GM23338 (cell line): ENCODE measurements at regions not wholly inside any gene's neighbourhood (a gene's known extent, or its start where the extent isn't known, plus 50 kb on each side); places are given as distances from the start of the nearest gene placed in this dataset.

Experiments used
- CREB1 ChIP-seq: fragments of 250-450 bp; sonication (Bioruptor Pico); IDR thresholded peaks from 2 replicates; pipeline ENCODE4 v1.5.0; 2020; ENCODE audit warnings: low read depth, mild to moderate bottlenecking, moderate library complexity
- EZH2 ChIP-seq: fragments of 200-600 bp; sonication (generic); IDR thresholded peaks from one replicate; pipeline ENCODE4 v1.8.0; 2017; ENCODE audit warnings: antibody characterized with exemption, mild to moderate bottlenecking, low read depth; ENCODE audit not compliant: unreplicated experiment
- EZH2phosphoT487 ChIP-seq: fragments of 200-600 bp; sonication (generic); IDR thresholded peaks from one replicate; pipeline ENCODE4 v1.8.1; 2018; ENCODE audit warnings: antibody characterized with exemption; ENCODE audit not compliant: unreplicated experiment
- JUNB ChIP-seq: IDR thresholded peaks from one replicate; pipeline ENCODE4 v1.6.1; 2016; ENCODE audit warnings: antibody characterized with exemption; ENCODE audit not compliant: unreplicated experiment
- NANOG ChIP-seq: IDR thresholded peaks from 2 replicates; pipeline ENCODE4 v1.6.1; 2016; ENCODE audit warnings: antibody characterized with exemption, borderline replicate concordance
- POLR2AphosphoS5 ChIP-seq: IDR thresholded peaks from 2 replicates; pipeline ENCODE4 v1.6.1; 2016; ENCODE audit warnings: antibody characterized with exemption, low read depth
- STAT1 ChIP-seq: IDR thresholded peaks from one replicate; pipeline ENCODE4 v1.6.1; 2016; ENCODE audit warnings: antibody characterized with exemption; ENCODE audit not compliant: unreplicated experiment
- ZNF331 ChIP-seq: fragments of 250-450 bp; sonication (Bioruptor Pico); IDR thresholded peaks from 2 replicates; pipeline ENCODE4 v1.5.0; 2020; ENCODE audit warnings: low read depth, mild to moderate bottlenecking, moderate library complexity
- TF ChIP-seq, protein P1 (sequence below), 2 experiments: fragments of 200-600 bp in 1 of 2; sonication (generic) in 1 of 2; conservative IDR thresholded peaks; 2 replicates each; pipeline versions ENCODE4 v1.5.1 to v1.6.1; 2016 to 2017; ENCODE audit warnings: antibody characterized with exemption in 2 of 2, low read depth in 2 of 2, mild to moderate bottlenecking in 2 of 2, moderate library complexity in 1 of 2

DNA sequence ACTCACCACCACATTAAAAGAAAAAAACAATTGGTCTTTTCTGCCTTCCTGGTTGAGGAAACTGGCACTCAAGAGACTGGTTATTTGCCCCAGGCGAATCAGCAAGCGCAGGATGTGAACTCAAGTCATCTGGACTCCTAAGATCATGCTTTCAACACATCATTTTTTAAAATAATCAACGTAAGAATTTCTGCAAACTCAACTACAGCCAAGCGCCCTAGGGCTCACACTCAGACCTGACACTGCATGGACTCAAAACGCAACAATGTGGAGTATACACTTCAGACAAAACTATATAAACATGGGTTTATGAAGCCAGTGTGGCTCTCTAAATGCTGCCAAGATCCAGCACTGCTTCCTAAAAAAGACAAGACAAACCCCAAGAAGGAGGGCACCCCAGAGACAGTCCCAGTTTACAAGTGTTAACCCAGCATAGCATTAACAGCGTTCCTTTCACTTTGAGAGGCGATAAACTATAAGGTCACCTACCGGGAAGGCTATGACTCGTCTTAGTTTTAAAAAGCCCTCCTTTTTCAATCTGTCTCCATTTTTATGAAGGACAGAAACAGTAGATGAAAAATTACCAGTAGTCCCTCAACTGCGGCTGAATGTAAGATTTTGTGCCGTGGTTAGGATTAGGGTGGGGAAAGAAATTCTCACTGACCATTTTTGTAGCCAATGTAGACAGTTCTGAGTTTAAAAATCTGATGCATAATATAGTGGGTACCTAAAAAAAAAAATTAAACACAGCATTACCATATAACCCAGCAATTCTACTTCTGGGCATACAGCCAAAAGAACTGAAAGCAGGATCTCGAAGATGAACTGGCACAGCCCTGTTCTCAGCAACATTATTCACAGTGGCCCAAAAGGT, 54.8 kb downstream of the SIPA1L2 start:
- TF ChIP-seq POLR2AphosphoS5 (no peak), JUNB (no peak), EZH2phosphoT487 (no peak), ZNF331 (no peak), EZH2 (no peak), NANOG (no peak), STAT1 (no peak), CREB1 (CRISPR knock-in tag) (no peak)
- TF ChIP-seq, protein P1, sequence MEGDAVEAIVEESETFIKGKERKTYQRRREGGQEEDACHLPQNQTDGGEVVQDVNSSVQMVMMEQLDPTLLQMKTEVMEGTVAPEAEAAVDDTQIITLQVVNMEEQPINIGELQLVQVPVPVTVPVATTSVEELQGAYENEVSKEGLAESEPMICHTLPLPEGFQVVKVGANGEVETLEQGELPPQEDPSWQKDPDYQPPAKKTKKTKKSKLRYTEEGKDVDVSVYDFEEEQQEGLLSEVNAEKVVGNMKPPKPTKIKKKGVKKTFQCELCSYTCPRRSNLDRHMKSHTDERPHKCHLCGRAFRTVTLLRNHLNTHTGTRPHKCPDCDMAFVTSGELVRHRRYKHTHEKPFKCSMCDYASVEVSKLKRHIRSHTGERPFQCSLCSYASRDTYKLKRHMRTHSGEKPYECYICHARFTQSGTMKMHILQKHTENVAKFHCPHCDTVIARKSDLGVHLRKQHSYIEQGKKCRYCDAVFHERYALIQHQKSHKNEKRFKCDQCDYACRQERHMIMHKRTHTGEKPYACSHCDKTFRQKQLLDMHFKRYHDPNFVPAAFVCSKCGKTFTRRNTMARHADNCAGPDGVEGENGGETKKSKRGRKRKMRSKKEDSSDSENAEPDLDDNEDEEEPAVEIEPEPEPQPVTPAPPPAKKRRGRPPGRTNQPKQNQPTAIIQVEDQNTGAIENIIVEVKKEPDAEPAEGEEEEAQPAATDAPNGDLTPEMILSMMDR (conservative IDR thresholded peaks at IDR 0.05; ENCODE audit: low read depth in 2 of 2): no peak
